SH-SY5Y (cell line): ENCODE measurements at regions not wholly inside any gene's neighbourhood (a gene's known extent, or its start where the extent isn't known, plus 50 kb on each side); places are given as distances from the start of the nearest gene placed in this dataset.

Experiments
- GATA2 ChIP-seq: IDR thresholded peaks from 2 replicates; pipeline ENCODE4 v1.6.1; 2011; ENCODE audit warnings: mild to moderate bottlenecking, low read depth, low read length
- GATA3 ChIP-seq: IDR thresholded peaks from 2 replicates; pipeline ENCODE4 v1.6.1; 2011; ENCODE audit warnings: low read depth, mild to moderate bottlenecking, low read length, moderate library complexity

GRCh38 chr16:11492808-11493530 lies 93.8 kb downstream of the LITAF start:
- no peak for TF ChIP-seq GATA2
- no peak for TF ChIP-seq GATA3

GRCh38 chr16:11493531-11493929 lies 93.2 kb downstream of the LITAF start:
- TF ChIP-seq GATA3 (no peak), GATA2 (no peak)

GRCh38 chr16:11494029-11494428 lies 92.7 kb downstream of the LITAF start:
- no peak for TF ChIP-seq GATA2
- TF ChIP-seq GATA3 = no peak

GRCh38 chr16:11494433-11494832 lies 92.3 kb downstream of the LITAF start:
- TF ChIP-seq GATA2 (no peak), GATA3 (no peak)

- TF ChIP-seq GATA2 (no peak), GATA3 (no peak)
These were observed 91.7 kb downstream of the LITAF start for GRCh38 chr16:11495066-11495407.
